ENCODE measurements at regions not wholly inside any gene's neighbourhood (a gene's known extent, or its start where the extent isn't known, plus 50 kb on each side); places are given as distances from the start of the nearest gene placed in this dataset.

DNA sequence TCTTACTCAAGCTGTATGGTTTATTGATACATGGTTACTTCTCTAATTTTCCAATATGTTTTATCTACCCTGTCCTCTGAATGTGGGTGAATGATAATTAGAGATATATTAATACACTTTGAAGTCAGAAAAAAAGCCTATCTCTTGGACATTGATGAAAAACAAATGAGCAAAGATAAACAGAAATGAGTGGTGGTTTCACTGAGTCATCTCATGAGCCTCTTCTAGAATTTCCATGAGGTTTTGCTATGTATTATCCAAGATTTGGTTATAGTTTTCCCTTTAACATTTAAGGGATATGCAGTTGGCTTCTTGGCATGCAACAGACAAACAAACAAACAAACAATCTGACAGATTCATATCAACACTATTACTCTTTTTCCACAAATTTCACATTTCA, 586.8 kb downstream of the RFPL4B start:
- Histone ChIP-seq H3F3A (replicated peaks; ENCODE audit: low read depth) (no peaks in the 10 kb centered on the region), H3K4me2 (no peak overlapping the region), H3K27ac (ENCODE audit: low read depth) (no peak overlapping the region), H3K79me2 (replicated peaks; ENCODE audit: insufficient read depth) (no peaks in the 10 kb centered on the region), H3K27me3 (ENCODE audit: insufficient read depth) (no peaks in the 10 kb centered on the region), H3K4me3 (no peak overlapping the region), H3K36me3 (ENCODE audit: insufficient read depth) (no peaks in the 10 kb centered on the region), H3K4me1 (ENCODE audit: insufficient read depth) (peaks cover 21% of the 10 kb centered on the region), H3K9me2 (ENCODE audit: insufficient read depth) (no peaks in the 10 kb centered on the region), H4K20me1 (replicated peaks; ENCODE audit: insufficient read depth) (no peaks in the 10 kb centered on the region), H2AFZ (no peak overlapping the region)
- Mint-ChIP-seq H3K27ac (no peak overlapping the region), H3K27me3 (ENCODE audit: insufficient read depth, low read depth, poor library complexity) (no peaks in the 10 kb centered on the region), H3K9me3 (no peaks in the 10 kb centered on the region), H3K4me3 (no peak overlapping the region), H3K36me3 (ENCODE audit: low read depth) (no peaks in the 10 kb centered on the region), H3K4me1 (peaks cover 13% of the 10 kb centered on the region)
- DNase-seq (ENCODE audit: low spot score): no peak
- TF ChIP-seq CREB1 (CRISPR knock-in tag; IDR thresholded peaks at IDR 0.05; ENCODE audit: low read depth) (no peak), NANOG (IDR thresholded peaks at IDR 0.05; ENCODE audit: borderline replicate concordance) (no peak), JUNB (IDR thresholded peaks at IDR 0.05; ENCODE audit: unreplicated experiment) (no peak), CTCF (conservative IDR thresholded peaks at IDR 0.05; ENCODE audit: low read depth in 2 of 2) (no peak), ZNF462 (CRISPR knock-in tag; IDR thresholded peaks at IDR 0.05) (no peak), STAT1 (IDR thresholded peaks at IDR 0.05; ENCODE audit: unreplicated experiment) (no peak), ZNF331 (CRISPR knock-in tag; IDR thresholded peaks at IDR 0.05; ENCODE audit: low read depth) (no peak), REST (IDR thresholded peaks at IDR 0.05; ENCODE audit: unreplicated experiment) (no peak), POLR2AphosphoS5 (IDR thresholded peaks at IDR 0.05; ENCODE audit: low read depth) (no peak), EZH2 (IDR thresholded peaks at IDR 0.05; ENCODE audit: low read depth, unreplicated experiment) (no peak), ZNF114 (CRISPR knock-in tag; IDR thresholded peaks at IDR 0.05) (no peak), EZH2phosphoT487 (IDR thresholded peaks at IDR 0.05; ENCODE audit: unreplicated experiment) (no peak), ETS1 (IDR thresholded peaks at IDR 0.05) (no peak)
- ATAC-seq: no peak
